ENCODE measurements at regions not wholly inside any gene's neighbourhood (a gene's known extent, or its start where the extent isn't known, plus 50 kb on each side); places are given as distances from the start of the nearest gene placed in this dataset.

DNA sequence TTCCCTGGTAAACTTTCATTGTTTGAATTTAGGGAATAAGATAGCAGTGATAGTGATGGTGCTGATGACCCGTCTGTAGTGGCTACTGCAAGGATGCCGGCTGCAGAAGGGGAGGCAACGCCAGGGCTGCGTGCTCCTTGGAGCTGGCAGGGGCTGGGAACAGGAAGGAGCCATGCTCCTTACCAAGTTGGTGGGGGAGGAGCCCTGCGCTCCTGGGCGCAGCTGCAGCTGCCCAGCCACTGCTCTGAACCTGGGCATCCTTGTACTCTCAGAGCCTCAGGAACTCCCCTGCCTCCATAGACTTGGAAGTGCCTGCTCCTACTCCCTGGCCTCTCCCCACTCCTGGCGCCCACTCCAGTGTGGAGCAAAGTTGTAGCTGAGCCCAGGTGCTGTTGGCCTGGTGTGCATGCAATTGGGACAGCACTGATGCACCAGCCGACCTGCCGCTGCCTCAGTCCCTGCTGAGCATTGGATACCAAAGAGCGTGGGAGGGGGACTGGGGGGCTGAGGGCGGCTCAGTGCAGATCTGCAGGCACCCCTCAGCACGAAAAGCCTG lies 585.1 kb upstream of the FAM174A start:
- TF ChIP-seq, protein P1, sequence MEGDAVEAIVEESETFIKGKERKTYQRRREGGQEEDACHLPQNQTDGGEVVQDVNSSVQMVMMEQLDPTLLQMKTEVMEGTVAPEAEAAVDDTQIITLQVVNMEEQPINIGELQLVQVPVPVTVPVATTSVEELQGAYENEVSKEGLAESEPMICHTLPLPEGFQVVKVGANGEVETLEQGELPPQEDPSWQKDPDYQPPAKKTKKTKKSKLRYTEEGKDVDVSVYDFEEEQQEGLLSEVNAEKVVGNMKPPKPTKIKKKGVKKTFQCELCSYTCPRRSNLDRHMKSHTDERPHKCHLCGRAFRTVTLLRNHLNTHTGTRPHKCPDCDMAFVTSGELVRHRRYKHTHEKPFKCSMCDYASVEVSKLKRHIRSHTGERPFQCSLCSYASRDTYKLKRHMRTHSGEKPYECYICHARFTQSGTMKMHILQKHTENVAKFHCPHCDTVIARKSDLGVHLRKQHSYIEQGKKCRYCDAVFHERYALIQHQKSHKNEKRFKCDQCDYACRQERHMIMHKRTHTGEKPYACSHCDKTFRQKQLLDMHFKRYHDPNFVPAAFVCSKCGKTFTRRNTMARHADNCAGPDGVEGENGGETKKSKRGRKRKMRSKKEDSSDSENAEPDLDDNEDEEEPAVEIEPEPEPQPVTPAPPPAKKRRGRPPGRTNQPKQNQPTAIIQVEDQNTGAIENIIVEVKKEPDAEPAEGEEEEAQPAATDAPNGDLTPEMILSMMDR (IDR thresholded peaks at IDR 0.05; ENCODE audit: insufficient read depth, low read length, poor library complexity, severe bottlenecking), result no peak

DNA sequence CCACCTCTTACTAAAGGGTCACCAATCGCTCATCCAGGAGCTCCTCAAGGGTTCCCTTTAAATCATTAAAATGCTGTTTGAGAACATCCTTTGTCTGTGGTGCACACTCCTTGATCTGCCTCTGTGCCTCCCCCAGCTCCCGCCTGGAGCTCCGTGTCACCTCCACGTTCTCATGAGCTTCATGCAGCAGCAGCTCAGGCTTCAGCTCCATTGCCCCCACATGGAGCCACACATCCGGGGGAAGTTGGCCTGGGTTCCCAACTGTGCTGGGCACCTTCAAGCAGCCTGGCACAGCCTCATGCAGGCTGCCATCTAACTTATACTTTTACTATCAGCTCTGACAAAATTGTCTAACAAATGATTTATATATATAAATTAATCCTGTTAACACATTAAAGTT lies 585.8 kb upstream of the FAM174A start:
- Histone ChIP-seq H3K36me3 (ENCODE audit: control insufficient read depth, insufficient read depth, low read length) (no peaks in the 10 kb centered on the region), H3K4me3 (replicated peaks; ENCODE audit: low read depth, low read length) (no peak overlapping the region), H3K27me3 (replicated peaks; ENCODE audit: control insufficient read depth, insufficient read depth, low read length) (no peaks in the 10 kb centered on the region)
- no peak for DNase-seq (ENCODE audit: extremely low read depth, insufficient read length)
- TF ChIP-seq, protein P1 (IDR thresholded peaks at IDR 0.05; ENCODE audit: insufficient read depth, low read length, poor library complexity, severe bottlenecking), result no peak

More for the DNA sequence above, 585.1 kb upstream of the FAM174A start:
- H3K36me3 ChIP-seq (ENCODE audit: control insufficient read depth, insufficient read depth, low read length), result no peaks in the 10 kb centered on the region
- no peak overlapping the region for H3K4me3 ChIP-seq (replicated peaks; ENCODE audit: low read depth, low read length)
- no peak for DNase-seq (ENCODE audit: extremely low read depth, insufficient read length)
- H3K27me3 ChIP-seq (replicated peaks; ENCODE audit: control insufficient read depth, insufficient read depth, low read length), result no peaks in the 10 kb centered on the region

DNA sequence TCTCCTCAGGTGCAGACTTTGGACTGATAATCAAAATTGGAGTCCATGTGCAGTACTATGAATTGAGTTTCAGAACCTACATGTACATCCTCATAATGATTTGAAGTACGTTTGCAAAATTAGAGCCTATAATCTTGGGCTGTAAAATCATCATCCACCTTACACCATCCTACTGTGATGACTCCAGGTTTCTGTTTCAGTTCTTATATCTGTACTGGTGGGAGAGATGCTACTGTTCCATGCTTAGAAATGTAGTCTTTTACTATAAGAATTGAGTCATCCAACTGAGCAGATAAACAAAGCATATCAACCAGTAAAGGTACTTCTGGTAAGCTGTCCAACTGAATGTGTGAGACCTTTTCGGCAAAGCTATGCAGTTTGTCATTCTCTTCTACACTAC lies 586.3 kb upstream of the FAM174A start:
- Histone ChIP-seq H3K27me3 (replicated peaks; ENCODE audit: control insufficient read depth, insufficient read depth, low read length) (no peaks in the 10 kb centered on the region), H3K36me3 (ENCODE audit: control insufficient read depth, insufficient read depth, low read length) (no peaks in the 10 kb centered on the region), H3K4me3 (replicated peaks; ENCODE audit: low read depth, low read length) (no peak overlapping the region)
- TF ChIP-seq, protein P1 (IDR thresholded peaks at IDR 0.05; ENCODE audit: insufficient read depth, low read length, poor library complexity, severe bottlenecking), result no peak
- DNase-seq (ENCODE audit: extremely low read depth, insufficient read length), result no peak

DNA sequence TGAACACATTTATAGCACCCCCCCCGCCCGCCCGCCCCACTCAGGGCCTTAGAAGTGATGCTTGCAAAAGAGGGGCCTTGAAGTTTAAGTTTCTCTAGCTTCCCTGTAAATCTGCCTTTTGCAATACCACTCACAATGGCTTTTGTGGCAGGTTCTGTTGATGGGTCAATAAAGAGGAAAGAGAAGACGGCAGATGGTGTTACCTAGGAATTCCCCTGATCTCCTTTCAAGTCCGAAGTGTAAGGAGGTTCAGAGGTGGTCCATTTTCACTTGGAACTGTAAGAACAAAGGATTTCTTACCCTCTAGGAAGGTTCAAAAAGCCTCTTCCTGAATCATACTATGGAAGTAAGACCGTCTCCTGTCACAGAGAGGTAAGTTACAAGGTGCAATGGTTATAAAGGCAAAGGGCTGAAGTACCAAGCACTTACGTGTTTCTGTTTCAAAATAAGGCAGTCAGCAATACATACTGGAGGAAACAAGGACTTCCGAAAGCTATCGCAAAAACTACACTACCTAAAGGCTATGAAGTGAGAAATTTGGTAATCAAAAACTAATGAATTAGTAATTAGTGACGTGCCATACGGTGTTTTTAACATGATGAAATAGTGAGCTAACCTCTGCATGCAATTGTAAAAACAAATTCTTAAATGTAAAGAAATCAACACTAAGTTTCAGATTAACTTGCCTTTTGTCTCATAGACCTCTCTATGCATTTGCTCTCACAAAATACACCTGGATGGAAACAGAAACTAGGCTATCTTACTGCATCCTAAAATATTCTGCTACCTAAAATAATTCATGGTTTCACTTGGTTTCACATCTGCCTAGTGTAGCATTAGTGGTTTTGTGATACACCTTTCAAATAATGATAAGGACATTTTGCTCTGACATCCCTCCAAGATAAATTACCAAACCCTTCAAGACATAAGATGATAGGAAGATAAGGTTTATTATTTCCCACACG lies 589.4 kb upstream of the FAM174A start:
- H3K27me3 ChIP-seq (replicated peaks; ENCODE audit: control insufficient read depth, insufficient read depth, low read length), result no peaks in the 10 kb centered on the region
- DNase-seq (ENCODE audit: extremely low read depth, insufficient read length), result no peak
- no peak overlapping the region for H3K4me3 ChIP-seq (replicated peaks; ENCODE audit: low read depth, low read length)
- TF ChIP-seq, protein P1 (IDR thresholded peaks at IDR 0.05; ENCODE audit: insufficient read depth, low read length, poor library complexity, severe bottlenecking), result no peak
- H3K36me3 ChIP-seq (ENCODE audit: control insufficient read depth, insufficient read depth, low read length), result no peaks in the 10 kb centered on the region

DNA sequence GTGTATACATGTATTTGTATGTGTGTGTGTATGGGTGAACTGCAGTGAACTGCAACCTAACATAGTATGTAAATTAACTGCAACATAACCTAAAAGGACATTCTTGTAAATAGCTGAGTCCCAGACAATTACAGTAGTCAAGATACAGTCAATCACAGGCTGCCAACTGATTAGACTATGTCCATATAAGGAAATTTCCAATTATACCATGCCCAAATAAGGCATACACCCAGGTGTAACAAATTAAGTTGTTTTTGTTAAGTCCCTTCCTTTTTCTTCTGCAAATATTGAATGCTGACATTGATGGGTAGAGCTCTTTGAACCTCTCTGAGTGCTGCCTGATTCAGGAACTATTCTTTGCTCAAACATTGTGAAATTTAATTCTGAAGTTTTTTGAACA lies 594.6 kb upstream of the FAM174A start:
- H3K27me3 ChIP-seq (replicated peaks; ENCODE audit: control insufficient read depth, insufficient read depth, low read length), result no peaks in the 10 kb centered on the region
- no peak overlapping the region for H3K4me3 ChIP-seq (replicated peaks; ENCODE audit: low read depth, low read length)
- no peak for DNase-seq (ENCODE audit: extremely low read depth, insufficient read length)

More for the DNA sequence above, 594.6 kb upstream of the FAM174A start:
- no peaks in the 10 kb centered on the region for H3K36me3 ChIP-seq (ENCODE audit: control insufficient read depth, insufficient read depth, low read length)
- TF ChIP-seq, protein P1 (IDR thresholded peaks at IDR 0.05; ENCODE audit: insufficient read depth, low read length, poor library complexity, severe bottlenecking), result no peak

Measured in GM06990 (cell line).